NAMALWA (cell line): ENCODE measurements at regions not wholly inside any gene's neighbourhood (a gene's known extent, or its start where the extent isn't known, plus 50 kb on each side); places are given as distances from the start of the nearest gene placed in this dataset.

Experiments
- DNase-seq: peaks from one replicate; pipeline ENCODE4 v3.0.0-alpha.2; 2015; ENCODE audit warnings: low spot score

- DNase-seq: no peak
Measured at GRCh38 chr4:8774071-8774470, 97.6 kb downstream of the HMX1 start.

GRCh38 chr4:8773124-8773931 lies 98.3 kb downstream of the HMX1 start:
- no peak for DNase-seq

- DNase-seq: no peak
Measured at GRCh38 chr4:8772499-8773123, 99.0 kb downstream of the HMX1 start.

- no peak for DNase-seq
Measured at GRCh38 chr4:8771666-8772065, 100.0 kb downstream of the HMX1 start.

- no peak for DNase-seq
Measured at GRCh38 chr4:8771258-8771590, 100.4 kb downstream of the HMX1 start.

- DNase-seq: no peak
Measured at GRCh38 chr4:8770518-8771257, 101.0 kb downstream of the HMX1 start.

GRCh38 chr4:8769645-8770517 lies 101.8 kb downstream of the HMX1 start:
- peak; percentile 16 for DNase-seq

- no peak for DNase-seq
Measured at GRCh38 chr4:8768357-8768999, 103.2 kb downstream of the HMX1 start.

- DNase-seq: no peak
Measured at GRCh38 chr4:8766610-8767009, 105.0 kb downstream of the HMX1 start.

- no peak for DNase-seq
Measured at GRCh38 chr4:8765631-8766590, 105.7 kb downstream of the HMX1 start.

GRCh38 chr4:8765084-8765483 lies 106.6 kb downstream of the HMX1 start:
- no peak for DNase-seq

- no peak for DNase-seq
Measured at GRCh38 chr4:8763966-8764901, 107.4 kb downstream of the HMX1 start.

- DNase-seq: no peak
Measured at GRCh38 chr4:8762951-8763735, 108.5 kb downstream of the HMX1 start.

- DNase-seq: no peak
Measured at GRCh38 chr4:8762356-8762755, 109.3 kb downstream of the HMX1 start.

GRCh38 chr4:8761824-8762205 lies 109.8 kb downstream of the HMX1 start:
- no peak for DNase-seq

GRCh38 chr4:8761167-8761823 lies 110.3 kb downstream of the HMX1 start:
- DNase-seq: no peak

GRCh38 chr4:8760561-8760960 lies 111.1 kb downstream of the HMX1 start:
- no peak for DNase-seq

- no peak for DNase-seq
Measured at GRCh38 chr4:8759987-8760386, 111.7 kb downstream of the HMX1 start.
